Trophoblast cell (in vitro differentiated cells and primary cell): ENCODE measurements at regions not wholly inside any gene's neighbourhood (a gene's known extent, or its start where the extent isn't known, plus 50 kb on each side); places are given as distances from the start of the nearest gene placed in this dataset.
"Not testable (repeated sequence)": the region's sequence is repeated elsewhere in the genome, so short reads cannot be mapped to it uniquely, and the experiment has no call there.

Experiments
- DNase-seq, 2 donors: peaks; one replicate each; pipeline ENCODE4 v3.0.0-alpha.2; 2016
- H2AFZ ChIP-seq: 2 replicates; pipeline ENCODE4 v1.6.1; 2013; ENCODE audit warnings: low read length, moderate library complexity, mild to moderate bottlenecking; ENCODE audit not compliant: insufficient read depth, poor library complexity
- H2AK5ac ChIP-seq: 2 replicates; pipeline ENCODE4 v1.6.1; 2013; ENCODE audit warnings: mild to moderate bottlenecking, low read length
- H2BK120ac ChIP-seq: 2 replicates; pipeline ENCODE4 v1.6.1; 2013; ENCODE audit warnings: low read length, mild to moderate bottlenecking, moderate library complexity; ENCODE audit not compliant: insufficient read depth, poor library complexity
- H2BK12ac ChIP-seq: 2 replicates; pipeline ENCODE4 v1.6.1; 2013; ENCODE audit warnings: mild to moderate bottlenecking, low read length, moderate library complexity
- H2BK5ac ChIP-seq: 2 replicates; pipeline ENCODE4 v1.6.1; 2013; ENCODE audit warnings: low read length, low read depth, moderate library complexity, mild to moderate bottlenecking; ENCODE audit not compliant: poor library complexity
- H3K14ac ChIP-seq: 2 replicates; pipeline ENCODE4 v1.6.1; 2013; ENCODE audit warnings: mild to moderate bottlenecking, low read length
- H3K18ac ChIP-seq: 2 replicates; pipeline ENCODE4 v1.6.1; 2013; ENCODE audit warnings: mild to moderate bottlenecking, low read length
- H3K23ac ChIP-seq: 2 replicates; pipeline ENCODE4 v1.6.1; 2013; ENCODE audit warnings: low read length
- H3K27ac ChIP-seq: 2 replicates; pipeline ENCODE4 v1.5.1; 2013; ENCODE audit warnings: low read depth, mild to moderate bottlenecking, inconsistent platforms, low read length, moderate library complexity
- H3K27me3 ChIP-seq: 2 replicates; pipeline ENCODE4 v1.6.1; 2013; ENCODE audit warnings: inconsistent platforms, mild to moderate bottlenecking, low read length, moderate library complexity; ENCODE audit not compliant: insufficient read depth
- H3K36me3 ChIP-seq, 2 experiments: 1 replicate in 1 of 2; 2 replicates in 1 of 2; pipeline ENCODE4 v1.6.1; 2013; ENCODE audit warnings: low read length in 2 of 2, mild to moderate bottlenecking in 2 of 2, moderate library complexity in 1 of 2; ENCODE audit not compliant: insufficient read depth in 2 of 2, control insufficient read depth in 1 of 2
- H3K4ac ChIP-seq: 2 replicates; pipeline ENCODE4 v1.6.1; 2013; ENCODE audit warnings: low read depth, mild to moderate bottlenecking, low read length, moderate library complexity
- H3K4me1 ChIP-seq, 2 experiments: 1 replicate in 1 of 2; 2 replicates in 1 of 2; pipeline ENCODE4 v1.6.1; 2013; ENCODE audit warnings: low read length in 2 of 2, mild to moderate bottlenecking in 2 of 2, moderate library complexity in 1 of 2; ENCODE audit not compliant: insufficient read depth in 2 of 2, control insufficient read depth in 1 of 2
- H3K4me2 ChIP-seq: 2 replicates; pipeline ENCODE4 v1.6.1; 2013; ENCODE audit warnings: inconsistent platforms, mild to moderate bottlenecking, low read length, moderate library complexity
- H3K4me3 ChIP-seq: 2 replicates; pipeline ENCODE4 v1.5.1; 2013; ENCODE audit warnings: mild to moderate bottlenecking, low read depth, low read length, inconsistent platforms
- H3K79me1 ChIP-seq: one replicate; pipeline ENCODE4 v1.6.1; 2013; ENCODE audit warnings: low read length
- H3K79me2 ChIP-seq: 2 replicates; pipeline ENCODE4 v1.6.1; 2013; ENCODE audit warnings: low read length, mild to moderate bottlenecking; ENCODE audit not compliant: control insufficient read depth, insufficient read depth, poor library complexity
- H3K9ac ChIP-seq: 2 replicates; pipeline ENCODE4 v1.6.1; 2013; ENCODE audit warnings: mild to moderate bottlenecking, low read length
- H3K9me3 ChIP-seq: 2 replicates; pipeline ENCODE4 v1.6.1; 2013; ENCODE audit warnings: low read depth, mild to moderate bottlenecking, control low read depth, inconsistent platforms, low read length; ENCODE audit not compliant: insufficient read depth
- H4K12ac ChIP-seq: 2 replicates; pipeline ENCODE4 v1.6.1; 2013; ENCODE audit warnings: low read depth, mild to moderate bottlenecking, low read length, moderate library complexity
- H4K8ac ChIP-seq: 2 replicates; pipeline ENCODE4 v1.6.1; 2013; ENCODE audit warnings: low read depth, mild to moderate bottlenecking, low read length, moderate library complexity
- H4K91ac ChIP-seq: one replicate; pipeline ENCODE4 v1.6.1; 2013; ENCODE audit warnings: low read depth, mild to moderate bottlenecking, low read length, moderate library complexity
- WGBS: extraction: QIAGEN DNeasy Blood & Tissue Kit; methylation state at CpG from one replicate; pipeline ENCODE4 v1.1.7; 2013; ENCODE audit warnings: missing lambda C conversion rate; ENCODE audit not compliant: insufficient read length, insufficient coverage; ENCODE audit errors: extremely low coverage; 5-methylcytosine and 5-hydroxymethylcytosine counted together

DNA sequence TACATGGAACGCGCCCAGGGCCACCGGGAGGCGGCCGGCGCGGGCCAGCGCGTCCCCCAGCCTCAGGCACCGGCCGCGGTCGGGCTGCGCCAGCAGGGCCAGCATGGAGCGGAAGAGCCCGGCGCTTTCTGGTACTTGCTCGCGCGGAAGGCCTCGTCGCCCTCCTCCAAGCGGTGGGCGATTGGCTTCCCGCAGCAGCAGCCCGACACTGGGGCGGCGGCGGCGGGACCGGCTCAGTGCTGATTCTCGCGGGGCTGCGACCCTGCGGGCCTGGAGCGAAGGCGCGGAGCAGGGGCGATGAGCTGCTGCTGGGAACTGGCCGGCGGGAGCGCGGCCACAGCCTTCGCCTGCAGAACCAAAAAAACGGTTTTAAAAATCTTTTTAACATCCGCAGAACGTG is 95.3 kb downstream of the POTEB3 start:
- not testable (repeated sequence) for H3K79me1 ChIP-seq, H2BK120ac ChIP-seq, H3K9me3 ChIP-seq, H4K8ac ChIP-seq, H2AK5ac ChIP-seq, H3K14ac ChIP-seq, H3K36me3 ChIP-seq, H2BK12ac ChIP-seq, H4K12ac ChIP-seq, H3K9ac ChIP-seq, H3K4me2 ChIP-seq, H2BK5ac ChIP-seq, H3K23ac ChIP-seq, H3K27me3 ChIP-seq, H2AFZ ChIP-seq, H4K91ac ChIP-seq, H3K4me1 ChIP-seq, H3K18ac ChIP-seq, H3K79me2 ChIP-seq, H3K4me3 ChIP-seq, H3K4ac ChIP-seq, H3K27ac ChIP-seq
- WGBS: no CpG with 5 or more reads among the region's 47 CpGs
- peak; percentile 0 for DNase-seq

DNA sequence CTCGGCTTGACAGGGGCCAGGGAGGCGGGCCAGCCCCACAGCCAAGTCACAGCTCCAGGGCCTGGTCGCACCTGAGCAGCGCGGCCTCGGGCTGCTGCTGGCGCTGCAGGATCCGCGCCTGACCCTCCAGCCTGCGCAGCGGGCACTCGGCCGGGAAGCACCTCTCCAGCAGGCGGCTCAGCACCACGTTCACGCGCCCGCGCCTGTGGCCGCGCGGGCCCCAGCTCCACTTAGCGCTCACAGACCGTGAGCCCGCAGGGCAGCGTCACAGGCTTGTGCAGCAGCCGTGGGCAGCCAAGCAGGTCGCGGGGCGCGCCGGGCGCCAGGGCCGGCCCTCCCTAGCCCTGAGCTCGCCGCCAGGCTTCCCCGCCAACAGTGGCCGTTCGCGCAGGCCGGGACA is 95.8 kb downstream of the POTEB3 start:
- H4K8ac ChIP-seq, H3K27ac ChIP-seq, H2BK120ac ChIP-seq, H3K79me2 ChIP-seq, H3K18ac ChIP-seq, H3K4me3 ChIP-seq, H3K4me1 ChIP-seq, H3K9ac ChIP-seq, H3K79me1 ChIP-seq, H4K12ac ChIP-seq, H2BK12ac ChIP-seq, H3K9me3 ChIP-seq, H3K14ac ChIP-seq, H3K4ac ChIP-seq, H4K91ac ChIP-seq, H2BK5ac ChIP-seq, H3K27me3 ChIP-seq, H2AK5ac ChIP-seq, H3K36me3 ChIP-seq, DNase-seq, H3K23ac ChIP-seq, H3K4me2 ChIP-seq, H2AFZ ChIP-seq: not testable (repeated sequence)
- WGBS: no CpG with 5 or more reads among the region's 41 CpGs

DNA sequence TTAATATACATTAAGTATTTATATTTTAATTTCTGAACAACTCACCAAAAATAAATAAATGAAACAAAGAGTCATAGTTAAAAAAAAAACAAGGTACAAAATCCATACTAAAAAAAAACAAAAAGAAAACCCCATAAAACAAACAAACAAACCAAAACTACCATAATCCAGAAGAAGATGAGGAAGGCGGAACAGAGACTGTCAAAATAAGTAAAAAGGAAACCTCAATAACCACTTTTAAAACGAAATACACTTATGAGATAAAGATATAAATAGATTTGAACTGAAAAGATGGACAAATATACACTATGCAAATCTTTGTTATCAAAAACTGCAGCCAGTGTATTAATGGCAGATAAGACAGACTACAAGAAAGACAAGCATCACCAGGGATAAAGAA is 103.3 kb downstream of the POTEB3 start:
- not testable (repeated sequence) for H3K79me1 ChIP-seq, H4K91ac ChIP-seq, H4K12ac ChIP-seq, H3K23ac ChIP-seq, H3K4ac ChIP-seq, H3K27me3 ChIP-seq, H2AFZ ChIP-seq, H3K4me2 ChIP-seq, H2AK5ac ChIP-seq, H2BK12ac ChIP-seq, H3K36me3 ChIP-seq, H3K79me2 ChIP-seq, H3K9me3 ChIP-seq, H4K8ac ChIP-seq, H3K14ac ChIP-seq, H2BK5ac ChIP-seq, H3K18ac ChIP-seq, H3K4me1 ChIP-seq, H3K9ac ChIP-seq, H3K4me3 ChIP-seq, DNase-seq, H2BK120ac ChIP-seq, H3K27ac ChIP-seq
- WGBS: no CpG with 5 or more reads among the region's 2 CpGs

DNA sequence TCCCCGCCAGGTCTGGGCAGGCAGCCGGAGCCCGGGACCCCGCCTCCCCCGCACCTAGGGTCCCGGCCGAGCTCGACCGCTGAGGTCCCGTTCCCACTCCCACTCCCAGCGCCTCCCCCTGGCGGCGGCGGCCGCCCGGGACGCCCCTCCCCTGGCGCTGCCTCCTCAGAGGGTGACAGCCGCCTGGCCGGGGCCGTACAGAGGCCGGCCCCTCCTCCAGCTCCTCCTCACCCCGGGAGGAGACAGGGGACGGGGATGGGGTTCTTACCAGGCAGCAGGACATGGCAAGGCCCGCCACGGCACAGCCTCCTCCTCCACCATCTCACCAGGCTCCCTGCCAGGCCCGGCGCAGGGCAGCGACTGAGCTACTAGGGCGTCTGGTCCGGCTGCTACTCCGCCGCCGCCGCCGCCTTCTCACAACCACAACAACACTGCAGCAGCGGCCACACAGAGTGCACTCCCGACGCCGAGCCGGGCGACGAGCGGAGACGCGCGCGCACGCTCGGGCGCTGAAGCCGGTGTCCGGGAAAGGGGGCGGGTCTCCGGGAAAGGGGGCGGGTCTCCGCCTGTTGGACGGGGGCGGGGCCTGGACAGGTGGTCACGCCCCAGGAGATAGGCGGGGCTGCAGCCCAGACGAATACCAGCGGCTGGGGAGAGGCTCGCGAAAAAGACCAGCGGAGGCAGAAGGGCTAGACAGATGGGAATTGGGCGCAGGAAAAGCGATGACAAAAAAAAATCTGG is 115.4 kb downstream of the POTEB3 start:
- H3K4me3 ChIP-seq, H3K9me3 ChIP-seq, H2BK120ac ChIP-seq, H3K79me2 ChIP-seq, H3K18ac ChIP-seq, H3K27ac ChIP-seq, H2AFZ ChIP-seq, H3K79me1 ChIP-seq, H3K9ac ChIP-seq, H2BK12ac ChIP-seq, H3K23ac ChIP-seq, H3K14ac ChIP-seq, H2AK5ac ChIP-seq, DNase-seq, H3K4ac ChIP-seq, H3K27me3 ChIP-seq, H4K12ac ChIP-seq, H3K36me3 ChIP-seq, H4K91ac ChIP-seq, H3K4me1 ChIP-seq, H4K8ac ChIP-seq, H2BK5ac ChIP-seq, H3K4me2 ChIP-seq: not testable (repeated sequence)
- WGBS: no CpG with 5 or more reads among the region's 68 CpGs
